Stimulated activated naive CD4-positive, alpha-beta T cell (primary cell): ENCODE measurements at regions not wholly inside any gene's neighbourhood (a gene's known extent, or its start where the extent isn't known, plus 50 kb on each side); places are given as distances from the start of the nearest gene placed in this dataset.
"Not testable (repeated sequence)": the region's sequence is repeated elsewhere in the genome, so short reads cannot be mapped to it uniquely, and the experiment has no call there.

ENCODE experiments used
- DNase-seq, 6 experiments: peaks; one replicate each; lab custom pipeline; 2025; lab: John Stamatoyannopoulos, UW

GRCh38 chr6:91291071-91291470 is 704.2 kb upstream of the MAP3K7 start:
- DNase-seq = no peak

GRCh38 chr6:91288741-91289140 is 701.9 kb upstream of the MAP3K7 start:
- DNase-seq = no peak

DNA sequence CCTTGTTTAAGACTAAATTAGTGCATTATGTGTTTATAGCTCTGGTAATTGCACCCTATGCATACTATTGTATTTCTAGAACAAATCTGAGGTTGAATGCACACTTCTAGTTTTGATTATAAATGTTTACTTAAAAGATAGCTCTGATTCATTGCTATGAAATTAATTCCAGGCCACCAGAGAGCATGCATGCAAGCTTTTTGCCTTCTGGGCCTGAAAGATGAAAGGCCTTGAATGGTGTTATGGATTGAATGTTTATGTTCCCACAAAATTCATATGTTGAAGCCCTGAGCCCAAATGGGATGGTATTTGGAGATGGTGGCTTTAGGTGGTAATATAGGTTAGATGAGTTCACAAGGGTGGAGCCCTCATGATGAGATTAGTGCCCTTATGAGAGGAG is 695.0 kb upstream of the MAP3K7 start:
- no peak for DNase-seq

- no peak for DNase-seq
Observed at GRCh38 chr6:91280494-91280830, 693.6 kb upstream of the MAP3K7 start.

- DNase-seq = no peak
Observed at GRCh38 chr6:91279740-91280493, 693.0 kb upstream of the MAP3K7 start.

- no peak for DNase-seq
Observed at GRCh38 chr6:91278416-91278815, 691.5 kb upstream of the MAP3K7 start.

DNA sequence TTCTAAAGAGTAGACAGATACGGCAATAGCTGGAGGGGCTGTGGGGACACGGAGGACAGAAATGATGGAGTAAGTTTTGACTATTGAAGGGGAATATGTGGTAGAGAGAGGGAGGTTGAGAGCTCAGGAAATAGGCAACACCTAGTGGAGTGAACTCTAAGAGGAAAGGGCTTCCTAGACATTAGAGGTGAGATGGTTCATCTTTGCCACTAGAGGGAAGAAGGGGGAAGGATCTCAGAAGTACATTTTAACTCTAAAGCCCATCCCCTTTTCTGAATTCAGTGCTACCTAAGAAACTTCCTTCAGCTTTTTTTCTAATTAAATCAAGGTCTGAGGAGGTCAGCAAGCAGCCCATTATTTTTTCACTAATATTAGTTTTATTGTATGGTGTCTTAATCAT is 689.4 kb upstream of the MAP3K7 start:
- no peak for DNase-seq

- DNase-seq = no peak
Observed at GRCh38 chr6:91273729-91274128, 686.9 kb upstream of the MAP3K7 start.

- DNase-seq = no peak
Observed at GRCh38 chr6:91271807-91272206, 684.9 kb upstream of the MAP3K7 start.

DNA sequence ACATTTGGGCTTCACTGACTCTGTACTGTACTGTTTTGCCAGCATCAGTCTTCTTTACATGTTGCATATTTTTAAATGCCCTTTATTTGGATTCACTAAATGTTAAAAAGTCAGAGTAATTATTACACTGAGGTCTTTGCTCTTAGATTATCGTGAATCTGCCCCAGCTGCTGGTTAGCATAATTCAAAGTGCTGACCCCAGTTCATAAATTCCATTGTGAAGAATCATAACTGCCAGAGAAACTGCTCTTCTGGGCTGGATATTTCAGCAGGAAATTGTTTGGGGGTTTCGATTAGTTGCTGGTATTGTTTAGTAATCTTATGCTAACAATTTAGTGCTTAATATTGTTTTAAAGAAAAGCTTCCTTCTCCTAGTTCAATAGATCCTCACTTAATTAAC is 682.1 kb upstream of the MAP3K7 start:
- no peak for DNase-seq

DNA sequence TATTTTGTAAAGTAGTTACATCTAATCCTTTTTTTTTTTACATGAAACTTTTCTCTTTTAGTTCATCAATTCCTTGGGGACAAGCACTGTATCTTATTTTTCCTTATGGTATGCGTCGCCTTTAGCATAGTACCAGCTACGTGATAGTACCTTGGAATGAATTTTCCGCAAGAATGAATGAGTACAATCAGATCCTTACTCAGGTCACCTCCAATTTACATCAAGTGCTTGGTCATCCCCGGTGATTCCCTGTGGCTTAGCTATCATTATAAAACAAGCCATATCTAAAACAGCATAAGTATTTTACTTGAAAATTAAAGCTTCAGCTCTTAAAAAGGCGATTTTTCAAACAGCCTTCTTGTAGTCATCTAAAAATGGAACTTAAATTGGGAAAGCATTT is 680.4 kb upstream of the MAP3K7 start:
- no peak for DNase-seq

DNA sequence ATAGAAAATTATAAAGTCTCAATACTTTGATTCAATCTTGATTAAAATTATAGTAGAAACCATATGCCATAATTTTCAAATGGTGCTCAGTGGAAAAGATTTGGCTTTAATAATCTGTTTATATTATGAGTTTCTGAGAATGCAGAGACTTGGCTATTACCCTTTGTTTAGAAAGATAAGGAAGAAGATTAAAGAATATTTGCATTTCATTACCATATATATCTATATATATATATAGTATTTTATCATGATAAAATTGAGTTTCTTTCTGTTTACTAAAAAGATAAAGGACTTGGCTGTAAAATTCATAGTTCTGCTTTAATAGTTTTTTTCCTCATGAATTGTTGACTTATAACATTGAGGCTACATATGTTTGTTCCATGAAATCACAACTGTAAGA is 679.3 kb upstream of the MAP3K7 start:
- DNase-seq = no peak

GRCh38 chr6:91243436-91243835 is 656.6 kb upstream of the MAP3K7 start:
- DNase-seq = no peak

GRCh38 chr6:91242614-91242949 is 655.7 kb upstream of the MAP3K7 start:
- no peak for DNase-seq

DNA sequence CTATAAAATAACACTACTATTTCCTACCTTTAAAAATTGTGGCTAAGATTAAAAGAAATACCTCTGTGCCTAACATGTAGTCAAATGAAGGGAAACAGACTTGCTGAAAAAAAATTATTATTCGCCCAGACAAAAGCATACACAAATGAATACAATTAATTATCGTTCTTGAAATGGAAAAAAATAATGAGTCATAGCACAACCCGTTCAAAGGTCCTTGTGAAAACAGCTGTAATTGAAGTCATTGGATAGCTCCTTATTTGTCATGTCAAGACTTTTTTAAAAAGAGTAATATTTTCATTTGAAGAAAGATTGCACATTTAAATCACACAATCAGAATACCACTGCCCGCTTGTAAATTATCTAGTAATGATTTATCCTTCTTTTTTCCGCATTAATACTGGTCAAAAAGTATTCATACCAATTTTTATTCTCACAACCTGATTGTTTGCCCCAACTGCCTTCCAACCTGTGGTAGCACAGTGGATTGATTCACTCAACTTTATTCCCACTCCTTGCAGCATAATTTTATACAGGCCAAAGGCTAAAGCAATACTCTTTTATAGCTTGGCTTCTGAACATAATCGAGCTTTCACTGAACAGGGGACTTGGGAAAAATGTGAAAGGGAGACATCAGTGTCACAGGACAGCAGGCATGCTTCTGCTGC is 655.2 kb upstream of the MAP3K7 start:
- no peak for DNase-seq

- no peak for DNase-seq
Observed at GRCh38 chr6:91240878-91241603, 654.2 kb upstream of the MAP3K7 start.

GRCh38 chr6:91221072-91221720 is 634.3 kb upstream of the MAP3K7 start:
- DNase-seq = no peak

DNA sequence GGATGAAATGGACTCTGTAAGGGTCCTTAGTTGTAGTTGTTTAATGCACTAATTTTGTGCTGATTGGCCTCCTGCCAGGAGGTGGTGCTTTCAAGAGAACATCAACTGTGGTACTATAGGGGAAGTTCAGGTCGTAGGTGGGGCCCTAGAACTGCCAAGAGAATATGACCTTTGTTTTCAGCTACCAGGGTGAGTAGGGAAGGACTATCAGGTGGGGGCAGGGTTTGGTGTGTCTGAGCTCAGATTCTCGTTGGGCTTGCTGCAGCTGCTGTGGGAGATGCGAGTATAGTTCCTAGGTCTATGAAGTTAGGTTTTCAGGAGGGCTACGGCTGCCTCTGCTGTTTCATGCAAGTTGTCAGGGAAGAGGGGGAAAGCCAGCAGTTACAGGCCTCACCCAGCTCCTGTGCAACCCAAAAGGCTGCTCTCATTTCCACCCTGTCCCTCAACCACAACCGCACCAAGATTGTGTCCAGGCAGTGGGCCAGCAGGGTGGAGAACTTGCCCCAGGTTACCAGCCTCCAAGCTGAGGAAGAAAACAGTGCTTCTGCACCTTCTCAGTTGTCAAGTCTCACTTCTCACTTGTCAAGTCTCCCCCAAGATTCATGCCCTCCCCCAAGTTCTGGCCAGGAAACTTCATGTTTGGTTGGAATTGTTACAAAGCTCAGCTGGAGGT is 626.5 kb upstream of the MAP3K7 start:
- DNase-seq = no peak

- DNase-seq = no peak
Observed at GRCh38 chr6:91198588-91199255, 611.9 kb upstream of the MAP3K7 start.

DNA sequence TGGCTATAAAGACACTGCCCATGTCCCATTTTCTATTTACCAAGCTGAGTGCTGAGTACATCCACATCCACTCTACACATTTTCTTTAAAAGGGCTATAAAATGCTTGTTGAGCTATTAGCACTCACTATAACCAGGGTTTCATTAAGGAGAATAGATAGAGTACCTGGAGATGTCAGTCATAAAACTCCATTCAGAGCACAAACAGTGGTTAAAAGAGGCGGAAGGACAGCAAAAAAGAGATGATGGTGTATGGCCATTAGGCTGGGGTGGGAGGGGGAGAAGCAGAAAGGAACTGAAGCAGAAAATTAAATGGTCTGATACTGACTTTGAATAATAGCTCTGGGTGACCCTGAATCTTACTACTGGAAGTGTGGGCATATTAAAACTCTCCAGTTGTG is 609.9 kb upstream of the MAP3K7 start:
- DNase-seq = no peak

DNA sequence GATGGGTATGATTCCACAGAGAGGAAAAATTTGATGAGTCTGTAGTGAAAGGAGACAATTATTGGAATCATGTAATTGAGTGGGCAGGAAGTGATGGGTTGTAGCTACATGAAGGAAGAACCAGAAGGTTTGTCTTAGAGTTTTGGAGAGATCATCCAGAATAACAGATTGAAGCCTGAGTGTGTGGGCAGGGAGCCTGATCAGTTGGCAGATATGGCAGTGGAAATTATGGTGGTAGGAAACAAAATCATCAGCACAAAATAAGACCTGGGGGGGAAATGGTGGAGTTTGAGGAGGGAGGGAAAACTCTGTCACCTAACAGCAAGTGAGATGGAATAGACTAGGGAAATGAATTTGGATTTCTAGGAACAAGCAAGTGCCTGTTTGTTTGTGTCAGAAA is 606.6 kb upstream of the MAP3K7 start:
- no peak for DNase-seq

- DNase-seq = not testable (repeated sequence)
Observed at GRCh38 chr6:91190041-91190440, 603.2 kb upstream of the MAP3K7 start.
